Omental fat pad (tissue), 3 donors: ENCODE measurements at regions not wholly inside any gene's neighbourhood (a gene's known extent, or its start where the extent isn't known, plus 50 kb on each side); places are given as distances from the start of the nearest gene placed in this dataset.

Experiments used
- ATAC-seq: fragments of 150-250 bp; one replicate; pipeline ENCODE4 v1.9.1; 2016; ENCODE audit warnings: mild to moderate bottlenecking, moderate library complexity; ENCODE audit not compliant: low FRiP score
- DNase-seq: peaks from one replicate; pipeline ENCODE4 v3.0.0-alpha.2; 2019; ENCODE audit warnings: low spot score
- CTCF ChIP-seq, 3 donors: fragments of 450-650 bp; IDR thresholded peaks; one replicate each; pipeline ENCODE4 v1.5.1; 2016 to 2017; ENCODE audit warnings: antibody characterized with exemption in 3 of 3, mild to moderate bottlenecking in 3 of 3, moderate library complexity in 2 of 3

GRCh38 chr4:27178061-27178460, 317.4 kb downstream of the STIM2 start:
- no peak for ATAC-seq
- TF ChIP-seq CTCF (IDR thresholded peaks at IDR 0.05), result no peak
- DNase-seq, result no peak

- TF ChIP-seq CTCF (IDR thresholded peaks at IDR 0.05), result no peak
- no peak for ATAC-seq
- DNase-seq, result no peak
Measured at GRCh38 chr4:27181693-27182092, 321.1 kb downstream of the STIM2 start.

GRCh38 chr4:27182211-27182610, 321.6 kb downstream of the STIM2 start:
- DNase-seq, result no peak
- no peak for ATAC-seq
- TF ChIP-seq CTCF (IDR thresholded peaks at IDR 0.05), result no peak

GRCh38 chr4:27184508-27185155, 324.0 kb downstream of the STIM2 start:
- ATAC-seq (no peak), DNase-seq (no peak)
- no peak for TF ChIP-seq CTCF (IDR thresholded peaks at IDR 0.05)

- TF ChIP-seq CTCF (IDR thresholded peaks at IDR 0.05), result no peak
- ATAC-seq (no peak), DNase-seq (no peak)
Measured at GRCh38 chr4:27186710-27187109, 326.1 kb downstream of the STIM2 start.

- TF ChIP-seq CTCF (IDR thresholded peaks at IDR 0.05), result no peak
- DNase-seq, result no peak
Measured at GRCh38 chr4:27187786-27188185, 327.1 kb downstream of the STIM2 start.

GRCh38 chr4:27189683-27190082, 329.0 kb downstream of the STIM2 start:
- TF ChIP-seq CTCF (IDR thresholded peaks at IDR 0.05), result no peak
- ATAC-seq (no peak), DNase-seq (no peak)

More at GRCh38 chr4:27187786-27188185, 327.1 kb downstream of the STIM2 start:
- ATAC-seq, result no peak
